NCI-H1092 (cell line): ENCODE measurements at regions not wholly inside any gene's neighbourhood (a gene's known extent, or its start where the extent isn't known, plus 50 kb on each side); places are given as distances from the start of the nearest gene placed in this dataset.
A peak's percentile ranks its signal among the peaks of the same experiment; 100 is the strongest.
"Not testable (repeated sequence)": the region's sequence is repeated elsewhere in the genome, so short reads cannot be mapped to it uniquely, and the experiment has no call there.

Experiments used
- DNase-seq: peaks from one replicate; lab custom pipeline; 2025; lab: John Stamatoyannopoulos, UW

- DNase-seq, result no peak
These were observed 141.9 kb downstream of the HMHB1 start for GRCh38 chr5:143953851-143954250.

DNA sequence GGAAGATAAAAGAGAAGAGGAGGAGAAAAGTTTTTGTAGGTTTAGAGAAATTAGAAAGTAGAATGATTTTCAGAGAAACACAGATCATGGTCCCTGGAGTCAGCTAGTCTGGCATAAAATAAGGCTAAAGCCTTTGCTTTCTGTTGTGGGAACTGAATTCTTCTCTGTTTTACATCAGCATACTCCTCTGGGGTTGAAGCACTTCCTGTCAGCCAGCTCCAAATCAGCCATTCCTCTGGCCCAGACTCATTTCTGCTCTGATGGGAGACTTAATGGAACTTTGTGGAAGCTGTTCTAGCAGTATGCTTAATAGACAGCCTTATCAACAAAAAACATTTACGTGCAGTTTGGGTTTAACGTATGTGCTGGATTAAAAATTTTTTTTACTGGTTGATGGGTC lies 143.2 kb downstream of the HMHB1 start:
- no peak for DNase-seq

- DNase-seq, result no peak
These were observed 145.5 kb downstream of the HMHB1 start for GRCh38 chr5:143957455-143957854.

GRCh38 chr5:143962201-143962600 lies 150.2 kb downstream of the HMHB1 start:
- no peak for DNase-seq

GRCh38 chr5:143964919-143965318 lies 153.0 kb downstream of the HMHB1 start:
- DNase-seq, result no peak

DNA sequence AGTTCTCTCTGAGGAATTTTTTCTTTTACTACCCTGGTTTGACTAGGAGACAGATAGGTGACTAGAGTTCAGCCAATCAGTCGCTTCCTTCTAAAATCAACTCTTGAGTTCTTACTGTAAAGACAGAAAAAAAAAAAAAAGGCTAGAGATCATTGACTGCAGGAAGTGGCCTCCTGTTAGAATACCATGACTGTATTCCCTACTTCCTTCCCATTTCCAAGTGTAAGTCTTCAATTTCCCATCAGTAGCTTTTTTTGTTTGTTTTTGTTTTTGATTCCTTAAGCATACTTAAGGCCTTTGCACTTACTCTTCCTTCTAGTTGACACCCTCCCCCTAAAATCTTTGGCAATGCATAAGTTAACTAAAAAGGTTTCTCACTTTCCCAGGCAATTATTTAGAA lies 154.3 kb downstream of the HMHB1 start:
- DNase-seq, result no peak

GRCh38 chr5:143968071-143968878 lies 156.3 kb downstream of the HMHB1 start:
- peak; percentile 34 for DNase-seq

DNA sequence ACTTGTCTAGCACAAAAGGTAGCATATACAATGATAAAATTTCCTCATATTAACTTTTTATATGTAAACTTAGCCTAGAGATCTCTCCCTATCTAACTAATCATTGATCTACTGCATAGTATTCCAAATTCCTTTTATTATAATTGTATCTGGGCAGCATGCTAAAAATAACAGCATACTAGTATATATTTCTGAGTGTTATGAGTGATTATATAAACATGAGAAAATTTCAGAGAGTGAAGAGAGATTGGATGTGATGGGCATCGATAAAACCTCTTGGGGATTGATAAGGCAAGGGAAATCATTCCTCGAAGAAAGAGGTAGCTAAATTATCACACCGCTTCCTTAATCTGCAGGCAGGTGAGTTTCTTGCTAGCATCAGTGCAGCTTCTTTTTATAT lies 158.2 kb downstream of the HMHB1 start:
- no peak for DNase-seq

- DNase-seq, result no peak
These were observed 160.1 kb downstream of the HMHB1 start for GRCh38 chr5:143972068-143972467.

DNA sequence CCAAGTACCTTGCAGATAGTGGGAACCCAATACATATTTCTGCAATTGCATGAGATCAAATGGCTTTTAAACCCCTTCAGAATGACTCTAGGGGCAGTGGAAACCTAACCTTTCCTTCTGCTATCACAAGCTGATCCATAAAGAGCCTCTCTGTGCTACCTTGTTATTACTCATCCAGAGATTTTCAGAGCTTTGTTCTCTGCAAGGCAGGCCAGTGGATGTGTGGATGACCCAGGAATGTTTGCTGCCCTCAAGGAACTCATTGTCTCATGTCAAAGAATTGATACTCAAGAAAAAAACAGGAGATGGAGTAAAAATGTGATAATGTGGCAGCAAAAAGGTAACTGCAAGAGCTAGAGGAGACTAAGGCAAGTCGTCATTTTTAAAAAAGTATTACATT lies 164.1 kb downstream of the HMHB1 start:
- DNase-seq, result no peak

- DNase-seq, result no peak
These were observed 166.0 kb downstream of the HMHB1 start for GRCh38 chr5:143977891-143978461.

- no peak for DNase-seq
These were observed 167.2 kb downstream of the HMHB1 start for GRCh38 chr5:143979044-143979690.

DNA sequence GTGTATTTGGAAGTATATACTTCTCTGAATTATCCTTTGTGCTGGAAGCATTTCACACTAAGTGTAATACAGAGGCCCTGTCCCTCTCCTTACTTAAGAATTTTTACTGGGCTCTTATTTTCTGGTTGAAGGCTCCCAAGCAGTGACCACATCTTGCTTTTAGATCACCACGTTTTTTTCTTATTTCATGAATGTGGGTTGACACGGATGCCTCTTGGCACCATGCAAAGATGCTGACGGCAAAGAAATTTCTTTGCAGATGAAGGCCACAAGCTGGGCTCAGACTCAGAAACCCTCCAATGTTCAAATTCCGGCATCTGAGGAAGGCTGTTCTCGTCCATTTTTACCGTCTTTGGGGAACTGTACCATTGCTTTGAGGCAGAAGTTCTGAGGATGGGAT lies 168.5 kb downstream of the HMHB1 start:
- DNase-seq, result no peak

GRCh38 chr5:143982957-143983356 lies 171.0 kb downstream of the HMHB1 start:
- DNase-seq, result not testable (repeated sequence)

DNA sequence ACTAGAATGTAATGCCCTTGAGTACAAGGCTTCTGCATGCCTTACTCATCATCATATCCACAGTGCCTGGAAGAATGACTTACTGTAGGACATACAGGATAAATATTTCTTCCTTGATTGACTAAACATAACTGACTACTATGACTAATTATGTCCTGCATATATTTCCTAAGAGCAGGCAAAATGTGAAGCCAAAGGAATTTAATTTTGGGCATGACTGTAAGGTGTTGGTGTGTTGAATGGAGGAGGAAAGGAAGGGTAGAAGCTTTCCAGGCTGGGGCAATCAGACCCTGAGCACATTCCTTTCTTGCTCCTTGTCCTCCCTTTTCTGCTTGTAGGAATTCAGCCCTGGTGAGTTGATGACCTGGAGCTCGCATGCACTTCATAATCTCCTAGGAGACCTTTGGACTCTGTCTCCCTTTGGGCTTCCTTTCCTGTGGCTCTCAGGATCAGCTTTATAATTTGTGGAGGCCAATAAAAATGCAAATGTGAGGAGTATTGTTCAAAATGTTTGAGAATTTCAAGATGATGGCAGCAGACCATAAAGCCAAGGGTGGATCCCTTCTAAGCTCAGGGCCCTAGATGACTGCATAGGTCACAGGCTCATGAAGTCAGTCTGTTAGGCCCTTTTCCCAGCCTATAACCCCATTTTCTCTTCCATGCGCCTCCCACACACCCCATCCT lies 174.0 kb downstream of the HMHB1 start:
- no peak for DNase-seq

- no peak for DNase-seq
These were observed 174.7 kb downstream of the HMHB1 start for GRCh38 chr5:143986516-143987212.

GRCh38 chr5:143987264-143987663 lies 175.3 kb downstream of the HMHB1 start:
- DNase-seq, result no peak

- DNase-seq, result no peak
These were observed 176.0 kb downstream of the HMHB1 start for GRCh38 chr5:143987751-143988560.

- no peak for DNase-seq
These were observed 178.0 kb downstream of the YIPF5 start for GRCh38 chr5:143992496-143992895.

- no peak for DNase-seq
These were observed 167.6 kb downstream of the YIPF5 start for GRCh38 chr5:144002876-144003275.

DNA sequence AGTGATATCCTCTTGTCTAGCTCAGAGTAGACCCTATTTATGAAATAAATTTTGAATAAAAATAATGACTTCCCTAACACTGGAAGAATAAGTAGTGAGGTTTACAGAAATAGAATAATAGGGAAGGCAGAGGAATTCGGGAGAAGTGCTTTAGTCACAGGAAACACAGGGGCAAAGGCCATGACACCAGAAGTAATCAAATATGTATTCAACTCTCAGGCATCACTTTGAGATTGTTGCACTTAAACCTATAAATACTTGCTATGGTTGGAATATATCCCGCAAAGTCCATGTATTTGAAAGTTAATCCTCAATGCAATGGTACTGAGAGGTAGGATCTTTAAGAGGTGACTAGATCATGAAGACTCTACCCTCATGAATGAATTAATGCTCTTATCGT lies 166.8 kb downstream of the YIPF5 start:
- DNase-seq, result no peak
